HEK293 (cell line): ENCODE measurements at regions not wholly inside any gene's neighbourhood (a gene's known extent, or its start where the extent isn't known, plus 50 kb on each side); places are given as distances from the start of the nearest gene placed in this dataset.
A peak's percentile ranks its signal among the peaks of the same experiment; 100 is the strongest.

ENCODE experiments used
- CTCF ChIA-PET: fragments of 350-600 bp; formaldehyde crosslinking; extraction: SDS; loops from one replicate; lab custom pipeline; 2021; ENCODE audit warnings: antibody characterized with exemption; lab: Yijun Ruan, JAX
- POLR2A ChIA-PET: fragments of 300-600 bp; formaldehyde crosslinking; extraction: SDS; loops from one replicate; lab custom pipeline; 2020; ENCODE audit warnings: antibody characterized with exemption, inconsistent platforms; lab: Yijun Ruan, JAX
- H3K27ac ChIP-seq: fragments of 200-500 bp; sonication (Bioruptor generic); 2 replicates; pipeline ENCODE4 v1.5.1; 2014; ENCODE audit warnings: low read depth, low read length, control low read depth, inconsistent platforms; ENCODE audit errors: extremely low read depth
- H3K36me3 ChIP-seq, 2 experiments: fragments of 200-500 bp in 1 of 2; sonication (Bioruptor generic) in 1 of 2; 1 replicate in 1 of 2; 2 replicates in 1 of 2; pipeline ENCODE4 v1.5.1; 2014 to 2017; ENCODE audit warnings: inconsistent platforms in 2 of 2, low read length in 2 of 2; ENCODE audit not compliant: control insufficient read depth in 2 of 2, insufficient read depth in 1 of 2
- H3K4me1 ChIP-seq: fragments of 200-500 bp; sonication (Bioruptor generic); 2 replicates; pipeline ENCODE4 v1.5.1; 2014; ENCODE audit warnings: mild to moderate bottlenecking, low read length, inconsistent platforms; ENCODE audit not compliant: control insufficient read depth, insufficient read depth
- H3K4me3 ChIP-seq: 2 replicates; pipeline ENCODE4 v1.5.1; 2011; ENCODE audit warnings: low read depth, mild to moderate bottlenecking, control low read depth, low read length, moderate library complexity
- H3K9me3 ChIP-seq: fragments of 200-500 bp; sonication (Bioruptor generic); 2 replicates; pipeline ENCODE4 v1.5.1; 2014; ENCODE audit warnings: low read depth, low read length, inconsistent platforms; ENCODE audit not compliant: control insufficient read depth, insufficient read depth
- GLI4 ChIP-seq: fragments of 450-650 bp; formaldehyde crosslinking; IDR thresholded peaks from 2 replicates; pipeline ENCODE4 v1.5.1; 2016; ENCODE audit warnings: missing biosample characterization, missing genetic modification characterization
- KLF1 ChIP-seq: fragments of 450-650 bp; formaldehyde crosslinking; IDR thresholded peaks from 2 replicates; pipeline ENCODE4 v1.5.1; 2016; ENCODE audit warnings: missing biosample characterization, missing genetic modification characterization
- KLF7 ChIP-seq: fragments of 450-650 bp; formaldehyde crosslinking; IDR thresholded peaks from 2 replicates; pipeline ENCODE4 v1.5.1; 2016; ENCODE audit warnings: missing biosample characterization, missing genetic modification characterization, borderline replicate concordance
- KLF9 ChIP-seq: fragments of 450-650 bp; formaldehyde crosslinking; IDR thresholded peaks from 2 replicates; pipeline ENCODE4 v1.5.1; 2016; ENCODE audit warnings: missing biosample characterization, missing genetic modification characterization, low read depth
- SETDB1 ChIP-seq: IDR thresholded peaks from one replicate; pipeline ENCODE4 v1.6.1; 2017; ENCODE audit warnings: mild to moderate bottlenecking, low read length, moderate library complexity, mixed read lengths; ENCODE audit not compliant: insufficient read length
- SP2 ChIP-seq: fragments of 450-650 bp; formaldehyde crosslinking; IDR thresholded peaks from 2 replicates; pipeline ENCODE4 v1.5.1; 2016; ENCODE audit warnings: missing biosample characterization, missing genetic modification characterization
- ZBTB48 ChIP-seq: fragments of 450-650 bp; formaldehyde crosslinking; IDR thresholded peaks from 2 replicates; pipeline ENCODE4 v1.5.1; 2016; ENCODE audit warnings: missing biosample characterization, missing genetic modification characterization
- ZFP3 ChIP-seq: fragments of 450-650 bp; formaldehyde crosslinking; IDR thresholded peaks from 2 replicates; pipeline ENCODE4 v1.5.1; 2016; ENCODE audit warnings: low read depth, missing biosample characterization, missing genetic modification characterization
- ZNF175 ChIP-seq: fragments of 450-650 bp; formaldehyde crosslinking; IDR thresholded peaks from 2 replicates; pipeline ENCODE4 v1.5.1; 2016; ENCODE audit warnings: missing biosample characterization, missing genetic modification characterization
- ZNF19 ChIP-seq: fragments of 450-650 bp; formaldehyde crosslinking; IDR thresholded peaks from 2 replicates; pipeline ENCODE4; 2016; ENCODE audit warnings: missing biosample characterization, missing genetic modification characterization, low read depth
- ZNF274 ChIP-seq, 2 experiments: fragments of 200-500 bp in 1 of 2; fragments of 450-650 bp in 1 of 2; sonication (Bioruptor generic) in 1 of 2; formaldehyde crosslinking in 1 of 2; IDR thresholded peaks; 2 replicates each; pipeline versions ENCODE4 v1.5.1 to v1.6.1; 2014 to 2016; ENCODE audit warnings: borderline replicate concordance in 1 of 2, inconsistent platforms in 1 of 2, low read length in 1 of 2, missing biosample characterization in 1 of 2, missing genetic modification characterization in 1 of 2
- ZNF335 ChIP-seq: fragments of 450-650 bp; formaldehyde crosslinking; conservative IDR thresholded peaks from 2 replicates; pipeline ENCODE4 v1.5.1; 2016; ENCODE audit warnings: missing biosample characterization, missing genetic modification characterization
- ZNF341 ChIP-seq: fragments of 450-650 bp; formaldehyde crosslinking; IDR thresholded peaks from 2 replicates; pipeline ENCODE4; 2016; ENCODE audit warnings: low read depth, missing biosample characterization, missing genetic modification characterization
- ZNF48 ChIP-seq: fragments of 450-650 bp; formaldehyde crosslinking; IDR thresholded peaks from 2 replicates; pipeline ENCODE4 v1.5.1; 2016; ENCODE audit warnings: missing biosample characterization, missing genetic modification characterization
- ZNF510 ChIP-seq: fragments of 450-650 bp; formaldehyde crosslinking; IDR thresholded peaks from 2 replicates; pipeline ENCODE4 v1.5.1; 2018; ENCODE audit warnings: mild to moderate bottlenecking, missing genetic modification characterization, missing biosample characterization; ENCODE audit not compliant: insufficient replicate concordance
- ZNF529 ChIP-seq: fragments of 450-650 bp; formaldehyde crosslinking; IDR thresholded peaks from 2 replicates; pipeline ENCODE4 v1.5.1; 2017; ENCODE audit warnings: missing genetic modification characterization, missing biosample characterization; ENCODE audit not compliant: insufficient replicate concordance
- ZNF555 ChIP-seq: fragments of 450-650 bp; formaldehyde crosslinking; conservative IDR thresholded peaks from 2 replicates; pipeline ENCODE4 v1.5.1; 2017; ENCODE audit warnings: missing biosample characterization, mild to moderate bottlenecking, missing genetic modification characterization, inconsistent platforms
- ZNF677 ChIP-seq: fragments of 450-650 bp; IDR thresholded peaks from 2 replicates; pipeline ENCODE4 v1.5.0; 2018; ENCODE audit warnings: missing biosample characterization, mild to moderate bottlenecking, missing genetic modification characterization, moderate library complexity
- ZXDB ChIP-seq: fragments of 450-650 bp; formaldehyde crosslinking; IDR thresholded peaks from 2 replicates; pipeline ENCODE4 v1.5.1; 2016; ENCODE audit warnings: missing biosample characterization, missing genetic modification characterization
- TF ChIP-seq, protein P1 (sequence below): fragments of 450-650 bp; formaldehyde crosslinking; IDR thresholded peaks from 2 replicates; pipeline ENCODE4 v1.5.1; 2016; ENCODE audit warnings: missing biosample characterization, missing genetic modification characterization
- TF ChIP-seq, protein P2 (sequence below): fragments of 450-650 bp; formaldehyde crosslinking; IDR thresholded peaks from 2 replicates; pipeline ENCODE4 v1.5.1; 2016; ENCODE audit warnings: missing biosample characterization, missing genetic modification characterization
- TF ChIP-seq, protein P3 (sequence below): fragments of 450-650 bp; formaldehyde crosslinking; IDR thresholded peaks from 2 replicates; pipeline ENCODE4 v1.5.1; 2016; ENCODE audit warnings: missing biosample characterization, missing genetic modification characterization

DNA sequence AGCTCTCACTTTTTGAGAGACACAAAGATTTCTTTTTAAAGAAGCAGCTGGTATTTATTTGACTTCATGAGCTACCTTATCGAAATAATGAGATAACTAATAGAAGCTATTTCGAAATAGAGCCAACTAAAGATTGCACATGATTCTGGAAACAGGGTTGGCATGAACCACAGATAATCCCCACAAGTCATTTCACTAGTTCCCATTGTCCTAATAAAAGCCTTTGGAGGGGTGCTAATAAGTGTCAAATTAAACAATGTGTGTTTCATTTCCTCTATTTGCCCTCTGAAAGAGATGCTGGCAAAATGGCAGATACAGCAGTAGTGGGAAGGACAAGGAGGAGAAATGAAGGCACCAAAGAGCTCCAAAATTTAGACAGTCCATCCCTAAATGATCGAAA, 78.6 kb upstream of the RIPOR2 start (continued):
- TF ChIP-seq ZNF175 (no peak), ZFP3 (tag by site-specific recombination) (no peak)

DNA sequence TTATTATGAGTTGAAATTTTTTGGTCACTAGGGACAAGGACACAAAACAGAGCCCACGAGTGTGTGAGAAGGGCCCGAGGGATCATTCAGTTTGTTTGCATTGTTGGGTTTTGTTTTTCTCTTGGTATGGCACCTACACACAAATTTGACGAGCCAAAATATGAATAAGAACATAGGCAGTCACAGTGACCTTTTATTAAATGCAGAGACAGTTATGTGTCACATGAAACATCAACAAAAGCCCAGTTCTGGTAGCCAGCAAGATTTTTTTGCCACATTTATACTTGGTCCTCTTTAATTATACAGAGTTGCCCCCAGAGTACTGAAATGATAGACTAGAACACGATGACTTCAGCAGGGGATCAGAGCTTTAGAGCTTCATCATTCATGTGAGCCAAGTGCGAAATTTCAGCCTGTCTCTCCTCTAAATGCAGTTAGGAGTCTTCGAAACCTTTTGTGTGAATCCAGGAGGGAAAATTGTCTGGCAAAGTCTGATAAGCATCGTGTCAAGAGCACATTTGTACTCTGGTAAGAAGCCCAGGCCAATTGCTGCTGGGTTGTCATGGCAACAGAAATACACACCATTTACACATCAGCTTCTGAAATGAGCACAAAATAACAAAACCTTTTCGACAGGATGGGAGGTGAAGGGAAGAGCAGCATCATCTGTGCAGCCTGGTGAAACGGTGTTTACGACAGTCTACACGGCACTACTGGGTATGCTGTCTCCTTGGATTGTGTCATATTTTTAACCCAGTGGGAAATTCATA, 79.2 kb upstream of the RIPOR2 start:
- ChIA-PET CTCF (interaction anchor here (0.6 to 2.8 kb wide), 8 partner anchors 9 to 180 kb away, joined by 3 to 16 read pairs (median 4); no protein-coding TSS in a partner anchor), POLR2A (no interaction called here)
- H3K9me3 ChIP-seq: no peaks in the 10 kb centered on the region
- no peak overlapping the region for H3K27ac ChIP-seq
- H3K36me3 ChIP-seq: no peaks in the 10 kb centered on the region
- no peaks in the 10 kb centered on the region for H3K4me1 ChIP-seq
- TF ChIP-seq ZNF341 (tag by site-specific recombination) (peak; percentile 38; the same call in 1 of the 2 replicates), ZNF510 (tag by site-specific recombination) (no peak), ZNF274 (IDR thresholded peaks at IDR 0.05; ENCODE audit: low read length) (no peak), ZNF274 (tag by site-specific recombination; IDR thresholded peaks at IDR 0.05; ENCODE audit: borderline replicate concordance) (no peak), KLF7 (tag by site-specific recombination) (no peak)
- H3K4me3 ChIP-seq: no peak overlapping the region

DNA sequence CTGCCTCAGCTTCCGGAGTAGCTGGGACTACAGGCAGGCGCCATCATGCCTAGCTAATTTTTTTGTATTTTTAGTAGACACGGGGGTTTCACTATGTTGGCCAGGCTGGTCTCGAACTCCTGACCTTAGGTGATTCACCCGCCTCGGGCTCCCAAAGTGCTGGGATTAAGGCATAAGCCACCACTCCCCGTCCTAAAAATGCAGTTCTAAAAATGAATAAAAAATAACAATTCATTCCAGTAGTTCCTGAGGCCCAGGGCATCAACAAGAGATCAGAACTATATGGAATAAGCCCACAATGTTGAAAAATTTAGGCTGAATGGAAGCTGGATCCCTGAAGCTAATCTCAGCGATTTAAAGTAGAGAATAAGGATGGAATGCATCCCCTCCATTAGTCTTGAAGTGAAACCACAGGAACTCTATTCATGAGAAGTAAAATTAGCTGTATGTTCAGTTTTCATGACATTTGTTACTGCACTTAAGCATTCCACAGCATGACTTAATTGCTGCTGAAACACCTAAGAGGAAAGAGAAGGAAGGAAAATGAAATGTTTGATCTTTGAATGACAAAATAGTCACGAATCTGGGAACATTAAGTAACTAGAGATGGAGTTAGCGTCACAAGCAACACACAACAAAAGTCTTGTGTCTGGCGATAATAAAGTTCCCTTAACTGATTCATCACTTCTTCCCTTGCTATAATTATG, 80.4 kb upstream of the RIPOR2 start:
- H3K4me3 ChIP-seq: no peak overlapping the region
- ChIA-PET POLR2A (no interaction called here), CTCF (interaction anchor here (0.6 to 4.6 kb wide), 6 partner anchors 11 to 160 kb away, joined by 3 to 30 read pairs (median 3); no protein-coding TSS in a partner anchor)
- H3K4me1 ChIP-seq: no peaks in the 10 kb centered on the region
- no peak overlapping the region for H3K27ac ChIP-seq
- H3K36me3 ChIP-seq: no peaks in the 10 kb centered on the region
- TF ChIP-seq, protein P1, sequence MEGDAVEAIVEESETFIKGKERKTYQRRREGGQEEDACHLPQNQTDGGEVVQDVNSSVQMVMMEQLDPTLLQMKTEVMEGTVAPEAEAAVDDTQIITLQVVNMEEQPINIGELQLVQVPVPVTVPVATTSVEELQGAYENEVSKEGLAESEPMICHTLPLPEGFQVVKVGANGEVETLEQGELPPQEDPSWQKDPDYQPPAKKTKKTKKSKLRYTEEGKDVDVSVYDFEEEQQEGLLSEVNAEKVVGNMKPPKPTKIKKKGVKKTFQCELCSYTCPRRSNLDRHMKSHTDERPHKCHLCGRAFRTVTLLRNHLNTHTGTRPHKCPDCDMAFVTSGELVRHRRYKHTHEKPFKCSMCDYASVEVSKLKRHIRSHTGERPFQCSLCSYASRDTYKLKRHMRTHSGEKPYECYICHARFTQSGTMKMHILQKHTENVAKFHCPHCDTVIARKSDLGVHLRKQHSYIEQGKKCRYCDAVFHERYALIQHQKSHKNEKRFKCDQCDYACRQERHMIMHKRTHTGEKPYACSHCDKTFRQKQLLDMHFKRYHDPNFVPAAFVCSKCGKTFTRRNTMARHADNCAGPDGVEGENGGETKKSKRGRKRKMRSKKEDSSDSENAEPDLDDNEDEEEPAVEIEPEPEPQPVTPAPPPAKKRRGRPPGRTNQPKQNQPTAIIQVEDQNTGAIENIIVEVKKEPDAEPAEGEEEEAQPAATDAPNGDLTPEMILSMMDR (tag by site-specific recombination): no peak
- no peaks in the 10 kb centered on the region for H3K9me3 ChIP-seq

DNA sequence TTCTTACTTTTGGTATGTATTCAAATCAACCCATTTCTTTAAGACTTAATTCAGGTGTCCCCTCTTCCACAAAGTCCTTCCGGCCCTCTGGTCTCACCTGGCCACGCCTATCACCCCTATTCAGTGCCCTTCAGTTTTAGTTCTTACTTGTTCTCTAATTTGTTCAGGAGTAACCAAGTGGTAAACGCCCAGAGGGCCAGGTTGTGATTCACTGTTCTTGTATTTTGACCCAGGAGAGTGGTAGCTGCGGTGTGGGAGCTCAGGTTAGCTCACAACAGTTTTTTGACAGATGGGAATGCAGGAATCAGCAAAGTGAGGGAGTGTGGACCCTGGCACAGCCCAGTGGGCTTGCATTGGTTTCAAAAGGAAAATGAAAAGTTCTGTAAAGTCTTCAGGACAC, 81.7 kb upstream of the RIPOR2 start:
- H3K36me3 ChIP-seq: no peaks in the 10 kb centered on the region
- no peaks in the 10 kb centered on the region for H3K4me1 ChIP-seq
- TF ChIP-seq GLI4 (tag by site-specific recombination) (no peak), ZXDB (no peak), KLF9 (no peak), KLF7 (tag by site-specific recombination) (no peak), ZNF48 (tag by site-specific recombination) (no peak), ZNF335 (no peak), ZNF555 (tag by site-specific recombination) (no peak), SP2 (tag by site-specific recombination) (no peak), ZNF19 (tag by site-specific recombination) (no peak), KLF1 (tag by site-specific recombination) (no peak), ZNF677 (tag by site-specific recombination) (no peak), ZNF529 (tag by site-specific recombination) (no peak), ZBTB48 (no peak), SETDB1 (no peak)
- TF ChIP-seq, protein P2, sequence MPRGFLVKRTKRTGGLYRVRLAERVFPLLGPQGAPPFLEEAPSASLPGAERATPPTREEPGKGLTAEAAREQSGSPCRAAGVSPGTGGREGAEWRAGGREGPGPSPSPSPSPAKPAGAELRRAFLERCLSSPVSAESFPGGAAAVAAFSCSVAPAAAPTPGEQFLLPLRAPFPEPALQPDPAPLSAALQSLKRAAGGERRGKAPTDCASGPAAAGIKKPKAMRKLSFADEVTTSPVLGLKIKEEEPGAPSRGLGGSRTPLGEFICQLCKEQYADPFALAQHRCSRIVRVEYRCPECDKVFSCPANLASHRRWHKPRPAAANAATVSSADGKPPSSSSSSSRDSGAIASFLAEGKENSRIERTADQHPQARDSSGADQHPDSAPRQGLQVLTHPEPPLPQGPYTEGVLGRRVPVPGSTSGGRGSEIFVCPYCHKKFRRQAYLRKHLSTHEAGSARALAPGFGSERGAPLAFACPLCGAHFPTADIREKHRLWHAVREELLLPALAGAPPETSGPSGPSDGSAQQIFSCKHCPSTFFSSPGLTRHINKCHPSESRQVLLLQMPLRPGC (tag by site-specific recombination): no peak
- TF ChIP-seq, protein P3, sequence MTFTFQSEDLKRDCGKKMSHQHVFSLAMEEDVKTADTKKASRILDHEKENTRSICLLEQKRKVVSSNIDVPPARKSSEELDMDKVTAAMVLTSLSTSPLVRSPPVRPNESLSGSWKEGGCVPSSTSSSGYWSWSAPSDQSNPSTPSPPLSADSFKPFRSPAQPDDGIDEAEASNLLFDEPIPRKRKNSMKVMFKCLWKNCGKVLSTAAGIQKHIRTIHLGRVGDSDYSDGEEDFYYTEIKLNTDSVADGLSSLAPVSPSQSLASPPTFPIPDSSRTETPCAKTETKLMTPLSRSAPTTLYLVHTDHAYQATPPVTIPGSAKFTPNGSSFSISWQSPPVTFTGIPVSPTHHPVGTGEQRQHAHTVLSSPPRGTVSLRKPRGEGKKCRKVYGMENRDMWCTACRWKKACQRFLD (tag by site-specific recombination): no peak
- H3K27ac ChIP-seq: no peak overlapping the region
- H3K9me3 ChIP-seq: no peaks in the 10 kb centered on the region
- H3K4me3 ChIP-seq: no peak overlapping the region
- ChIA-PET CTCF (interaction anchor here (0.6 to 4.6 kb wide), 33 partner anchors 8 to 872 kb away, joined by 3 to 30 read pairs (median 4); no protein-coding TSS in a partner anchor), POLR2A (no interaction called here)
